ENCODE measurements at regions not wholly inside any gene's neighbourhood (a gene's known extent, or its start where the extent isn't known, plus 50 kb on each side); places are given as distances from the start of the nearest gene placed in this dataset.

DNA sequence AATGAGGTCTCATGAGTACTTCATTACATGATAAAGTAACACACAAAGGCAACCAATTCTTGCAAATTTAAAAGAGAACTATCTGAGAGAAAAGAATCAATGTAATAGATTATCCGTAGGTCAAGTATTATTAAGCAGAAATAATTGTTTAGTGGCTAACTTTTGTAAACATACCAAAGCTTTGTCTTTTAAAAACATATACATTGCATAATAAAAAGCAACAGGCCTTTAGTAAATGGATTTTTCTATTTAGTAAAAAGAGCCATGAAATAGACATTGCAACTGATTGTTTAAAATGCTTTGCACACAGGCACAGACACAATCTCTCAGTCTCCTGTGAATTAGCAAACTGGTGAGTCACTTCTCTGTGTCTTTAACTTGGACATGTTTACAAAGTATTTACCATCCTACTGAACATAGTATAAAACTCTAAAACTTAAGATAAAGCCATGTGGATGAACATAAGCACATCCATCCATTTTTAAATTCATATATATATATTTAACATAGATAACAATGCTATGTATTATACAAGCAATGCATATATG is 518.7 kb upstream of the MGAT4C start:
- H3K9ac ChIP-seq (ENCODE audit: low read length) = no peak overlapping the region
- H4K20me1 ChIP-seq (ENCODE audit: control insufficient read depth, insufficient read depth, low read length, poor library complexity, severe bottlenecking) = no peaks in the 10 kb centered on the region
- H3K79me2 ChIP-seq (ENCODE audit: control insufficient read depth, insufficient read depth, low read length) = no peaks in the 10 kb centered on the region
- DNase-seq = no peak
- H3K36me3 ChIP-seq (replicated peaks in 1 of 2; ENCODE audit: control extremely low read depth in 1 of 2, control insufficient read depth in 1 of 2, extremely low read depth in 1 of 2, insufficient read depth in 2 of 2, low read length in 1 of 2) = no peaks in the 10 kb centered on the region
- H3K4me3 ChIP-seq (ENCODE audit: control extremely low read depth in 1 of 5, extremely low read depth in 1 of 5, insufficient read depth in 1 of 5, low read depth in 2 of 5, low read length in 4 of 5) = no peak overlapping the region
- no CpG with 5 or more reads among the region's 1 CpG for WGBS (ENCODE audit: insufficient coverage)
- H3K27me3 ChIP-seq (replicated peaks in 1 of 4; ENCODE audit: control extremely low read depth in 1 of 4, control insufficient read depth in 3 of 4, insufficient read depth in 4 of 4, low read length in 3 of 4) = no peaks in the 10 kb centered on the region
- intact Hi-C loops (cut with micrococcal nuclease) = no loop called here
- no peak overlapping the region for H3K27ac ChIP-seq (ENCODE audit: low read length in 2 of 2)
- ATAC-seq (ENCODE audit: low read depth) = no peak
- H3K4me1 Mint-ChIP-seq = no peaks in the 10 kb centered on the region
- H3K9me3 ChIP-seq (ENCODE audit: control extremely low read depth in 1 of 3, control insufficient read depth in 2 of 3, insufficient read depth in 1 of 3, low read length in 2 of 3) = peaks cover 0 to 3% (median 0%) of the 10 kb centered on the region in 3 donors
- no peak overlapping the region for H3K27ac Mint-ChIP-seq
- H3K4me3 Mint-ChIP-seq = no peak overlapping the region
- H3K4me1 ChIP-seq (ENCODE audit: control insufficient read depth in 2 of 2, insufficient read depth in 2 of 2, low read length in 2 of 2) = no peaks in the 10 kb centered on the region
- no peak overlapping the region for H2AFZ ChIP-seq (ENCODE audit: insufficient read depth, low read depth, low read length, poor library complexity, severe bottlenecking)
- CTCF ChIA-PET = no interaction called here
- H3K27me3 Mint-ChIP-seq = no peaks in the 10 kb centered on the region
- no peak for TF ChIP-seq EZH2 (IDR thresholded peaks at IDR 0.05; ENCODE audit: borderline replicate concordance, insufficient read depth, low read depth, low read length, poor library complexity, severe bottlenecking)
- TF ChIP-seq, protein P1, sequence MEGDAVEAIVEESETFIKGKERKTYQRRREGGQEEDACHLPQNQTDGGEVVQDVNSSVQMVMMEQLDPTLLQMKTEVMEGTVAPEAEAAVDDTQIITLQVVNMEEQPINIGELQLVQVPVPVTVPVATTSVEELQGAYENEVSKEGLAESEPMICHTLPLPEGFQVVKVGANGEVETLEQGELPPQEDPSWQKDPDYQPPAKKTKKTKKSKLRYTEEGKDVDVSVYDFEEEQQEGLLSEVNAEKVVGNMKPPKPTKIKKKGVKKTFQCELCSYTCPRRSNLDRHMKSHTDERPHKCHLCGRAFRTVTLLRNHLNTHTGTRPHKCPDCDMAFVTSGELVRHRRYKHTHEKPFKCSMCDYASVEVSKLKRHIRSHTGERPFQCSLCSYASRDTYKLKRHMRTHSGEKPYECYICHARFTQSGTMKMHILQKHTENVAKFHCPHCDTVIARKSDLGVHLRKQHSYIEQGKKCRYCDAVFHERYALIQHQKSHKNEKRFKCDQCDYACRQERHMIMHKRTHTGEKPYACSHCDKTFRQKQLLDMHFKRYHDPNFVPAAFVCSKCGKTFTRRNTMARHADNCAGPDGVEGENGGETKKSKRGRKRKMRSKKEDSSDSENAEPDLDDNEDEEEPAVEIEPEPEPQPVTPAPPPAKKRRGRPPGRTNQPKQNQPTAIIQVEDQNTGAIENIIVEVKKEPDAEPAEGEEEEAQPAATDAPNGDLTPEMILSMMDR (IDR thresholded peaks at IDR 0.05) = no peak
- POLR2A ChIA-PET = no interaction called here
- no peak overlapping the region for H3K4me2 ChIP-seq (replicated peaks; ENCODE audit: low read depth, low read length, poor library complexity, severe bottlenecking)
- H3K9me3 Mint-ChIP-seq (ENCODE audit: insufficient read depth) = no peaks in the 10 kb centered on the region

DNA sequence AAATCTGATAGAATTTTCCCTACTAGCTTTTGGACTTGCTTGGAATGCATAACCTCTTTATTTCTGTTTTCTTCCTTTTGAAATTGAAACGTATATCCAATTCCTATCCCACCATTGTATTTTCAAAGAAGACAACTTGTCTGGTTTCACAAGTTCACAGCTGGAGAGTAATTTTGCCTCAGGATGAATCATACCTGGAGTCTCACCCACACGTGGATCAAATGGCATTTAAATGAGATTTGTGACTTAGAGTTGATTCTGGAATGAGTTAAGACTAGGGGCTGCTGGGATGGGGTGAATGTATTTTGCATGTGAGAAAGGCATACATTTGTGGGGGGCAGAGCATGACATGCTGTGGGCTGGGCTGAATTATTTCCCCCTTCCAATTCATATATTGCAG is 516.5 kb upstream of the MGAT4C start:
- Mint-ChIP-seq H3K4me1 (no peaks in the 10 kb centered on the region), H3K4me3 (no peak overlapping the region), H3K27me3 (no peaks in the 10 kb centered on the region), H3K9me3 (ENCODE audit: insufficient read depth) (no peaks in the 10 kb centered on the region), H3K27ac (no peak overlapping the region)
- H3K79me2 ChIP-seq (ENCODE audit: control insufficient read depth, insufficient read depth, low read length) = no peaks in the 10 kb centered on the region
- no peaks in the 10 kb centered on the region for H3K4me1 ChIP-seq (ENCODE audit: control insufficient read depth in 2 of 2, insufficient read depth in 2 of 2, low read length in 2 of 2)
- ChIA-PET CTCF (no interaction called here), POLR2A (no interaction called here)
- TF ChIP-seq, protein P1 (IDR thresholded peaks at IDR 0.05) = no peak
- TF ChIP-seq EZH2 (IDR thresholded peaks at IDR 0.05; ENCODE audit: borderline replicate concordance, insufficient read depth, low read depth, low read length, poor library complexity, severe bottlenecking) = no peak
- no peaks in the 10 kb centered on the region for H4K20me1 ChIP-seq (ENCODE audit: control insufficient read depth, insufficient read depth, low read length, poor library complexity, severe bottlenecking)
- H3K9ac ChIP-seq (ENCODE audit: low read length) = no peak overlapping the region
- peaks cover 0 to 3% (median 0%) of the 10 kb centered on the region in 3 donors for H3K9me3 ChIP-seq (ENCODE audit: control extremely low read depth in 1 of 3, control insufficient read depth in 2 of 3, insufficient read depth in 1 of 3, low read length in 2 of 3)
- intact Hi-C loops (cut with micrococcal nuclease) = no loop called here
- H3K27ac ChIP-seq (ENCODE audit: low read length in 2 of 2) = no peak overlapping the region
- WGBS (ENCODE audit: insufficient coverage) = 83% methylated on average over 1 of the region's 2 CpGs
- ATAC-seq (ENCODE audit: low read depth) (no peak), DNase-seq (no peak)
- no peak overlapping the region for H2AFZ ChIP-seq (ENCODE audit: insufficient read depth, low read depth, low read length, poor library complexity, severe bottlenecking)
- no peaks in the 10 kb centered on the region for H3K36me3 ChIP-seq (replicated peaks in 1 of 2; ENCODE audit: control extremely low read depth in 1 of 2, control insufficient read depth in 1 of 2, extremely low read depth in 1 of 2, insufficient read depth in 2 of 2, low read length in 1 of 2)
- no peak overlapping the region for H3K4me2 ChIP-seq (replicated peaks; ENCODE audit: low read depth, low read length, poor library complexity, severe bottlenecking)
- H3K27me3 ChIP-seq (replicated peaks in 1 of 4; ENCODE audit: control extremely low read depth in 1 of 4, control insufficient read depth in 3 of 4, insufficient read depth in 4 of 4, low read length in 3 of 4) = no peaks in the 10 kb centered on the region
- H3K4me3 ChIP-seq (ENCODE audit: control extremely low read depth in 1 of 5, extremely low read depth in 1 of 5, insufficient read depth in 1 of 5, low read depth in 2 of 5, low read length in 4 of 5) = no peak overlapping the region

Measured in B cell (primary cell).